Vagina (tissue), 2 donors: ENCODE measurements at regions not wholly inside any gene's neighbourhood (a gene's known extent, or its start where the extent isn't known, plus 50 kb on each side); places are given as distances from the start of the nearest gene placed in this dataset.

ENCODE experiments used
- POLR2A ChIP-seq, 2 donors: fragments of 450-650 bp; IDR thresholded peaks; one replicate each; pipeline ENCODE4 v1.6.1; 2017; ENCODE audit warnings: antibody characterized with exemption in 2 of 2, mild to moderate bottlenecking in 2 of 2, moderate library complexity in 2 of 2
- POLR2AphosphoS5 ChIP-seq, 2 donors: sonication (generic); formaldehyde crosslinking; IDR thresholded peaks; one replicate each; pipeline ENCODE4 v1.9.0; 2017; ENCODE audit warnings: antibody characterized with exemption in 2 of 2, mild to moderate bottlenecking in 2 of 2, low read depth in 1 of 2; ENCODE audit not compliant: insufficient read depth in 1 of 2
- TF ChIP-seq, protein P1 (sequence below), 3 experiments: fragments of 450-650 bp in 2 of 3; fragments of 200-600 bp in 1 of 3; sonication (generic) in 1 of 3; IDR thresholded peaks; one replicate each; pipeline ENCODE4 v1.5.1; 2017 to 2019; ENCODE audit warnings: antibody characterized with exemption in 3 of 3, mild to moderate bottlenecking in 2 of 3, moderate library complexity in 2 of 3

DNA sequence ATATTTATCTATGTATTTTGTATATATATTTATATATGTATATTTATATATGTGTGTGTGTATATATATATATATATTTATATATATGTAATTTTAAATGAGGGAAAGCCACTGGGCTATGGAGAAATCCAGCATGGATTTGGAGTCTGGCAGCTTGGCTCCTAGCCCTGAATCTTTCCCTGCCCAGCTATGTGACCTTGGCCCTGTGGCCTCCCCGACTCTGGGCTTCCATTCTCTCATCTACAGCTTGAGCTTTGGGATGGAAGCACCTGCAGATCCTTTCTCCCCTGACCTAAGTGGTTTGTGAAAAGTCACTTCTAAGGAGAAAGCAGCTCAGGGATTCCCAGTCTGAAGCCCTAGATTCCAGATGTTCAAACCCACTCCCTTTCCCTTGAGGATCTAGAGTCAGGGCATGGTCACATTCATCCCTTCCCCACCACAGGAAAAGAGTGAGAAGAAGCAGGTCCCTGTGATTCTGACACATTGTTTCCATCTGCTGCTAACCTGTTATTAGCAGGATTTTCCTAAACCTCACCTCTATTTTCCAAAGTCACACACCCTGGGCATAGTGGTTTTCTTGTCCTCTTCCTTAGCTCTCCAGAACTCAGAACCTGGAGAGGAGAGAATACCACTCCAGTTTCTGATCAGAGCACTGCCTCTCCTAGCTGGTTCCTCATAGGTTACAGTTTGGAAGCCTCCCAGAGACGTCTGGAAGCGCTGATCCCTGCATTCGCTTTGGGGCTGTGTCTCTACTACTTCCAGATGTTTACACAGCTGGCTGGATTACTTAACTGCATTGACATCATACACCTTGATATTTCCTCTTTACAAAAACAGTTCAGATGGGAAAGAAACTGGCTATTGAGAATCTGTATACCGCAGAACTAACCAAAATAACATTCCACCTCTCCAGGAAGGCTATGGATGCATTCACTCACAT is 327.5 kb upstream of the ZMIZ1 start:
- TF ChIP-seq, protein P1, sequence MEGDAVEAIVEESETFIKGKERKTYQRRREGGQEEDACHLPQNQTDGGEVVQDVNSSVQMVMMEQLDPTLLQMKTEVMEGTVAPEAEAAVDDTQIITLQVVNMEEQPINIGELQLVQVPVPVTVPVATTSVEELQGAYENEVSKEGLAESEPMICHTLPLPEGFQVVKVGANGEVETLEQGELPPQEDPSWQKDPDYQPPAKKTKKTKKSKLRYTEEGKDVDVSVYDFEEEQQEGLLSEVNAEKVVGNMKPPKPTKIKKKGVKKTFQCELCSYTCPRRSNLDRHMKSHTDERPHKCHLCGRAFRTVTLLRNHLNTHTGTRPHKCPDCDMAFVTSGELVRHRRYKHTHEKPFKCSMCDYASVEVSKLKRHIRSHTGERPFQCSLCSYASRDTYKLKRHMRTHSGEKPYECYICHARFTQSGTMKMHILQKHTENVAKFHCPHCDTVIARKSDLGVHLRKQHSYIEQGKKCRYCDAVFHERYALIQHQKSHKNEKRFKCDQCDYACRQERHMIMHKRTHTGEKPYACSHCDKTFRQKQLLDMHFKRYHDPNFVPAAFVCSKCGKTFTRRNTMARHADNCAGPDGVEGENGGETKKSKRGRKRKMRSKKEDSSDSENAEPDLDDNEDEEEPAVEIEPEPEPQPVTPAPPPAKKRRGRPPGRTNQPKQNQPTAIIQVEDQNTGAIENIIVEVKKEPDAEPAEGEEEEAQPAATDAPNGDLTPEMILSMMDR (IDR thresholded peaks at IDR 0.05) = no peak
- TF ChIP-seq POLR2AphosphoS5 (IDR thresholded peaks at IDR 0.05; ENCODE audit: insufficient read depth in 1 of 2, low read depth in 1 of 2) = no peak
- TF ChIP-seq POLR2A (IDR thresholded peaks at IDR 0.05) = no peak
